IPS DF 19.7 (cell line): ENCODE measurements at regions not wholly inside any gene's neighbourhood (a gene's known extent, or its start where the extent isn't known, plus 50 kb on each side); places are given as distances from the start of the nearest gene placed in this dataset.

ENCODE experiments used
- DNase-seq: peaks from one replicate; pipeline ENCODE4 v3.0.0-alpha.2; 2013; ENCODE audit warnings: low read depth, low spot score

GRCh38 chr6:119547024-119547423 lies 197.5 kb upstream of the MAN1A1 start:
- DNase-seq = no peak

- DNase-seq = no peak
Observed at GRCh38 chr6:119545245-119545644, 195.7 kb upstream of the MAN1A1 start.

- DNase-seq = no peak
Observed at GRCh38 chr6:119544325-119545175, 195.0 kb upstream of the MAN1A1 start.

GRCh38 chr6:119543332-119543731 lies 193.8 kb upstream of the MAN1A1 start:
- DNase-seq = no peak

GRCh38 chr6:119542037-119542436 lies 192.5 kb upstream of the MAN1A1 start:
- no peak for DNase-seq

GRCh38 chr6:119541132-119541905 lies 191.8 kb upstream of the MAN1A1 start:
- no peak for DNase-seq

- no peak for DNase-seq
Observed at GRCh38 chr6:119540417-119540816, 190.9 kb upstream of the MAN1A1 start.

- DNase-seq = no peak
Observed at GRCh38 chr6:119539066-119539746, 189.6 kb upstream of the MAN1A1 start.

GRCh38 chr6:119536666-119537065 lies 187.1 kb upstream of the MAN1A1 start:
- no peak for DNase-seq

GRCh38 chr6:119535332-119535731 lies 185.8 kb upstream of the MAN1A1 start:
- no peak for DNase-seq

- no peak for DNase-seq
Observed at GRCh38 chr6:119533603-119534279, 184.2 kb upstream of the MAN1A1 start.

GRCh38 chr6:119527231-119527578 lies 177.6 kb upstream of the MAN1A1 start:
- no peak for DNase-seq

- no peak for DNase-seq
Observed at GRCh38 chr6:119526561-119527230, 177.1 kb upstream of the MAN1A1 start.

GRCh38 chr6:119524410-119524809 lies 174.8 kb upstream of the MAN1A1 start:
- no peak for DNase-seq

- no peak for DNase-seq
Observed at GRCh38 chr6:119523556-119523955, 174.0 kb upstream of the MAN1A1 start.

GRCh38 chr6:119521251-119521650 lies 171.7 kb upstream of the MAN1A1 start:
- no peak for DNase-seq

GRCh38 chr6:119517428-119517827 lies 167.9 kb upstream of the MAN1A1 start:
- no peak for DNase-seq

- no peak for DNase-seq
Observed at GRCh38 chr6:119514345-119514744, 164.8 kb upstream of the MAN1A1 start.

GRCh38 chr6:119511024-119511423 lies 161.5 kb upstream of the MAN1A1 start:
- no peak for DNase-seq

GRCh38 chr6:119510246-119510645 lies 160.7 kb upstream of the MAN1A1 start:
- no peak for DNase-seq

- DNase-seq = no peak
Observed at GRCh38 chr6:119506631-119507174, 157.1 kb upstream of the MAN1A1 start.
